Effector memory CD4-positive, alpha-beta T cell (primary cell): ENCODE measurements at regions not wholly inside any gene's neighbourhood (a gene's known extent, or its start where the extent isn't known, plus 50 kb on each side); places are given as distances from the start of the nearest gene placed in this dataset.
"Not testable (repeated sequence)": the region's sequence is repeated elsewhere in the genome, so short reads cannot be mapped to it uniquely, and the experiment has no call there.

Experiments
- DNase-seq, 3 donors: peaks; one replicate each; pipeline ENCODE4 v3.0.0-alpha.2; 2020
- H3K27ac ChIP-seq: 2 replicates; pipeline ENCODE4 v1.7.0; 2013; ENCODE audit warnings: mild to moderate bottlenecking, low read length, moderate library complexity; ENCODE audit not compliant: insufficient read depth, poor library complexity, severe bottlenecking
- H3K27me3 ChIP-seq: replicated peaks from 2 replicates; pipeline ENCODE4 v1.7.0; 2013; ENCODE audit warnings: mild to moderate bottlenecking, low read length; ENCODE audit not compliant: insufficient read depth, control insufficient read depth, poor library complexity, severe bottlenecking
- H3K36me3 ChIP-seq: 2 replicates; pipeline ENCODE4 v1.7.0; 2013; ENCODE audit warnings: mild to moderate bottlenecking, low read length, moderate library complexity; ENCODE audit not compliant: control insufficient read depth, insufficient read depth
- H3K4me1 ChIP-seq: 2 replicates; pipeline ENCODE4 v1.7.0; 2013; ENCODE audit warnings: low read length, mild to moderate bottlenecking; ENCODE audit not compliant: control insufficient read depth, insufficient read depth, poor library complexity, severe bottlenecking
- H3K4me3 ChIP-seq: 2 replicates; pipeline ENCODE4 v1.7.0; 2013; ENCODE audit warnings: low read length, low read depth, mild to moderate bottlenecking; ENCODE audit not compliant: insufficient read depth, poor library complexity, severe bottlenecking
- H3K9me3 ChIP-seq: 2 replicates; pipeline ENCODE4 v1.7.0; 2013; ENCODE audit warnings: mild to moderate bottlenecking, low read length, moderate library complexity; ENCODE audit not compliant: control insufficient read depth

- H3K4me3 ChIP-seq, result no peak overlapping the region
Measured at GRCh38 chr6:152811785-152812184, 61.2 kb downstream of the VIP start.

DNA sequence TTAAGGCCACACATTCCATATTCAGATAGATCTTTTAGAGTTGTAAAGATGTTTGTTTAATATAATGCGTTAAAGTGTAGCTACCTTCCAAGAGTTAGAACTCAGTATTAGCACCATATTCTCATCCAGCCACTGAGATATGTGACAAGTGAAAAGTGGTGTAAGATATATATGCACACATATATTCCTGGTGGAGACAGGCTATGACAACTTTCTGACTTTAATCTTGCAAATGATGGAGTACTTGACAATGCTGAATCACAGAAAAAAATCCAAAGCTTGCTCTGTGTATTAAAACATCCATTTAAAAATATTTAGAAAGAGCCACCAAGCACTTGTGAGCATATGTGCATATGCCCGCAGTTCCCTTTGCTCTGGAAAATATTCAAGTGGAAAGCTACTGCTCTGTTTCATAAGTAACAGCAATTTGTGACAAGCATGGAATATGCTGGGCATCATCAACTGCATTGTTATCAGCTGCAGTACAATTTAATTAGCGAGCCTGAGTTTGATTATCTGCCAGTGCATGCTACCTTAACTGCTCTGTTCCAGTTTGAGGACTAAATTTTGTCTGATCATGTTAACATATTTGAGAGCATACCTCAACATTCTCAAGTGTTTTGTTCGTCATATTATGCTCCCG, 64.8 kb downstream of the VIP start:
- no peak overlapping the region for H3K27ac ChIP-seq
- no peak for DNase-seq
- H3K9me3 ChIP-seq, result no peaks in the 10 kb centered on the region
- no peaks in the 10 kb centered on the region for H3K36me3 ChIP-seq
- H3K27me3 ChIP-seq, result no peaks in the 10 kb centered on the region
- no peak overlapping the region for H3K4me3 ChIP-seq
- no peaks in the 10 kb centered on the region for H3K4me1 ChIP-seq

More at GRCh38 chr6:152811785-152812184, 61.2 kb downstream of the VIP start:
- H3K4me1 ChIP-seq, result no peaks in the 10 kb centered on the region
- H3K27ac ChIP-seq, result no peak overlapping the region
- no peaks in the 10 kb centered on the region for H3K36me3 ChIP-seq
- no peaks in the 10 kb centered on the region for H3K9me3 ChIP-seq
- no peaks in the 10 kb centered on the region for H3K27me3 ChIP-seq
- DNase-seq, result no peak

DNA sequence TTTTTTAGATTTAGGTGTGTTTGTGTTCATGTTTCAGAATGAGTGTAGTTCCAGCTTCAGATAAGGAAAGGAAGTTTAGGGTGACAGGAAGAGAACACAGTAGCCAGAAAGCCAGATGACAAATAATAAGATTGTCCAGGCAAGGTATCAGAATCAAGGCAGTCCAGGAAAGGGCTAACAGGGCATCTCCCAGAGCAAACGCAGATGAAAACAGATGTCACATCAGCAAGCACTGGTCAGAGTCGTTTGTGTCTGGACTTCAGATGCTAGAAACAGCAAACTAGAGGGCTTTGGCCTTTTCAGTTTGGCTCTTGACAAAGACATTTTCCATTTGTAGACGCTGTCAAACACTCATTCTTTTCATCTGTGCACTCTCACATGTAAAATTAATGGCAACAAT, 65.5 kb downstream of the VIP start:
- no peaks in the 10 kb centered on the region for H3K27me3 ChIP-seq
- H3K27ac ChIP-seq, result no peak overlapping the region
- no peaks in the 10 kb centered on the region for H3K4me1 ChIP-seq
- H3K36me3 ChIP-seq, result no peaks in the 10 kb centered on the region
- DNase-seq, result no peak
- H3K9me3 ChIP-seq, result no peaks in the 10 kb centered on the region
- H3K4me3 ChIP-seq, result no peak overlapping the region

DNA sequence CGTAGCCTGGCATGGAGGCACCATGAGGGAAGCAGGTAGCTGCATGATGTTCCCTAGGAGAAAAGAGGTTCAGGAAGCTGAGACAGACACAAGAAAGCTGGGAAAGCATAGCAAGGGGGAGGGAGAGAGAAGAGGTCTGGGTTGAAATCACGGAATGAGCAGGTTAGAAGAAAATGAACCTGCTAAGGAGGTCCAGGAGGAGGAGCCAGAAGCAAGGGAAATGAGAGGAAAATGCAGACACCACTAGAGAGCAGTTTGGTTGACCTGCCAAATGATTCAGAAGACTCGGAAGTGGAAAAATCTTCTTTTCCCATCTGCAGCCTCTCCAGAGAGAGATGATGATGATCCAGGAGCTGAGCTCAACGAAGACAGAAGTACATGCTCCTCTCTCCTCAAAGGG, 70.9 kb downstream of the VIP start:
- Histone ChIP-seq H3K36me3 (no peaks in the 10 kb centered on the region), H3K4me3 (no peak overlapping the region), H3K27me3 (no peaks in the 10 kb centered on the region), H3K27ac (no peak overlapping the region), H3K4me1 (no peaks in the 10 kb centered on the region), H3K9me3 (no peaks in the 10 kb centered on the region)
- no peak for DNase-seq

GRCh38 chr6:152824666-152825065, 74.1 kb downstream of the VIP start:
- H3K36me3 ChIP-seq, result no peaks in the 10 kb centered on the region
- no peaks in the 10 kb centered on the region for H3K27me3 ChIP-seq
- no peaks in the 10 kb centered on the region for H3K9me3 ChIP-seq
- no peaks in the 10 kb centered on the region for H3K4me1 ChIP-seq
- H3K27ac ChIP-seq, result no peak overlapping the region
- DNase-seq, result no peak
- H3K4me3 ChIP-seq, result no peak overlapping the region

DNA sequence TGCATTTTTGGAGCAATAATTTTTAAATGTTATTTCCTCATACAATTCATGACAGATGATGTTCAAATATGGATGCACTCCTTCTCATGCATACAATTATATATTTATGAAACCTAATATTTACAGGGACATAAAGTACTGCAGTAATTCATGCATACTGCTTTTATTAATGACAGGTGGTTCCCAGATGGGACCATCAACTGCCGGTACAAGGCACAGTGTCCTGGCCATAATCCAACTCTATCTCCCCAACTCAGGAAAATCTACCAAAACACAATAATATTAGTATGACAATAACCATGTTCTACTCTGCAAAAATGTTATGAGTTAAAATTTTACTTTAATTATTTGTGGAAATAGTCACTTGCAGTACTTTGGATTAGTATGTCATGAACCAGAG, 77.8 kb downstream of the VIP start:
- Histone ChIP-seq H3K27ac (no peak overlapping the region), H3K36me3 (no peaks in the 10 kb centered on the region), H3K4me3 (no peak overlapping the region), H3K4me1 (no peaks in the 10 kb centered on the region), H3K27me3 (no peaks in the 10 kb centered on the region), H3K9me3 (no peaks in the 10 kb centered on the region)
- no peak for DNase-seq

DNA sequence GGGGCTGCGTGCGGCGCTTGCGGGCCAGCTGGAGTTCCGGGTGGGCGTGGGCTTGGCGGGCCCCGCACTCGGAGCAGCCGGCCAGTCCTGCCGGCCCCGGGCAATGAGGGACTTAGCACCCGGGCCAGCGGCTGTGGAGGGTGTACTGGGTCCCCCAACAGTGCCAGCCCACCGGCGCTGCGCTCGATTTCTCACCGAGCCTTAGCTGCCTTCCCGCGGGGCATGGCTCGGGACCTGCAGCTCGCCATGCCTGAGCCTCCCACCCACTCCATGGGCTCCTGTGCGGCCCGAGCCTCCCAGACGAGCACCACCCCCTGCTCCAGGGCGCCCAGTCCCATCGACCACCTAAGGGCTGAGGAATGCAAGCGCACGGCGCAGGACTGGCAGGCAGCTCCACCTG, 83.8 kb downstream of the VIP start:
- not testable (repeated sequence) for H3K9me3 ChIP-seq, H3K4me3 ChIP-seq, H3K27me3 ChIP-seq, DNase-seq, H3K4me1 ChIP-seq, H3K36me3 ChIP-seq, H3K27ac ChIP-seq

DNA sequence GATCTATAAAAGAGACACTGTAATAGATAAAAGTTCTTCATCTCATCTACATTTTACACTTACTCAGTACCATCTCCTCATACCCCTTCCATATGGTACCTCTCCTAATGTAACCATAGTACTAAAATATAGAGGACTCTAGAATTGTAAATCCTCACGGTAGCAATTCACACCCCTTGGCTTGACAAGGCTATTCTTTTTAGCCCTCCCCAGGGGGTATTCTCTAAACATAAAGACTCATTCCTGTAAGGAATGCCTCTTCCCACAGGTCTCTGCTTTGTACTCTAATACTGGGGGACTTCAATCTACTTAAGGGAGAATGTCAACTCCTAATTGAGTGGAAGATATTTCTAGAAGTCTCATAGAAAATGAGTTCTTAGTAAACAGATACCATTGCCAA, 85.9 kb downstream of the VIP start:
- Histone ChIP-seq H3K4me3 (no peak overlapping the region), H3K27ac (no peak overlapping the region), H3K9me3 (no peaks in the 10 kb centered on the region), H3K36me3 (no peaks in the 10 kb centered on the region), H3K27me3 (no peaks in the 10 kb centered on the region), H3K4me1 (no peaks in the 10 kb centered on the region)
- DNase-seq, result no peak

DNA sequence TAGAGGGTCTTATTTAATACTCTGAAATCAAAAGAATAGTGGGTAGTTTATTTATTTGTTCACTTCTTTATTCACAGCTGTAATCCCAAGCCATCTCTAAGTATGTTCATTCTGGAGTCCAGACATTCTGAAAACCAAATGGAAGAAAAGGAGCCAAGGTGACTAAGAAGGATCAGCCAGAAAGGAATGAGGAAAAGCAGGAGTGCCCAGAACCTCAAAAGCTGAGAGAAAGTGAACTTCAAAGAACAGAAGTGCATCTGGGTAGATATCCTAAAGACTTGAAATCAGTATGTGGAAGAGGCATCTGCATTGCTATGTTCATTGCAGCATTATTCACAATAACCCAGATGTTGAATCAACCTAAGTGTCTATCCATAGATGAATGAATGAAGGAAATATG, 94.8 kb downstream of the VIP start:
- H3K36me3 ChIP-seq, result no peaks in the 10 kb centered on the region
- DNase-seq, result no peak
- H3K4me1 ChIP-seq, result no peaks in the 10 kb centered on the region
- no peaks in the 10 kb centered on the region for H3K27me3 ChIP-seq
- H3K27ac ChIP-seq, result no peak overlapping the region
- no peak overlapping the region for H3K4me3 ChIP-seq
- H3K9me3 ChIP-seq, result no peaks in the 10 kb centered on the region

DNA sequence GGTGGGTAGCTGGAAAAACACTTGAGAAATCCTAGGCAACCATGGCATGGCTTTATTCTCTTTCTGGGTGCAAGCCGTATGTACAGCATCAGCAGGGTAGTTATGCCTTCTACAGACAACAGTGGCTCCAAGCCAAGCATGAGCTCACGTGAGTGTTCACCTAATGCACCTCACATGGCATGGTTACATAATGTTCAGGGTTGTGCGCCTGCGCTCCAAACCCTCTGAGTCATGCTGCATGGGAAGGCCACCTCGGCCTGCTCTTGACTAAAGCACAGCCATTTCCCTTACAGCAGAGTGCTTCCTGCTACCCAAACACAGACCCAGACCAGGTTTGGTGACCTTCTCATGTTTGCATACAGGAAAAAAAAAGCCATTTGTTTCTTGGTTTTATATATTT, 96.2 kb downstream of the VIP start:
- H3K4me3 ChIP-seq, result no peak overlapping the region
- no peaks in the 10 kb centered on the region for H3K27me3 ChIP-seq
- H3K27ac ChIP-seq, result no peak overlapping the region
- H3K9me3 ChIP-seq, result no peaks in the 10 kb centered on the region
- H3K36me3 ChIP-seq, result no peaks in the 10 kb centered on the region
- H3K4me1 ChIP-seq, result no peaks in the 10 kb centered on the region
- DNase-seq, result no peak
